Gastroesophageal sphincter (tissue), 4 donors: ENCODE measurements at regions not wholly inside any gene's neighbourhood (a gene's known extent, or its start where the extent isn't known, plus 50 kb on each side); places are given as distances from the start of the nearest gene placed in this dataset.
"Not testable (repeated sequence)": the region's sequence is repeated elsewhere in the genome, so short reads cannot be mapped to it uniquely, and the experiment has no call there.

Source experiments
- ATAC-seq: fragments of 150-250 bp; one replicate; pipeline ENCODE4 v1.9.1; 2016; ENCODE audit warnings: mild to moderate bottlenecking, moderate library complexity
- H3K27ac ChIP-seq, 4 donors: fragments of 200-600 bp; sonication (generic) in 3 of 4; 1 replicate in 3 of 4; 2 replicates in 1 of 4; pipeline ENCODE4 v1.5.1; 2016 to 2019
- H3K27me3 ChIP-seq: fragments of 200-600 bp; sonication (generic); one replicate; pipeline ENCODE4 v1.5.1; 2019
- H3K36me3 ChIP-seq, 2 donors: fragments of 200-600 bp; sonication (generic); one replicate each; pipeline ENCODE4 v1.5.1; 2019; ENCODE audit warnings: control low read depth in 1 of 2
- H3K4me1 ChIP-seq, 3 donors: fragments of 200-600 bp; sonication (generic); 1 replicate in 2 of 3; 2 replicates in 1 of 3; pipeline ENCODE4 v1.5.1; 2016 to 2019; ENCODE audit warnings: control low read depth in 2 of 3
- H3K4me3 ChIP-seq, 2 donors: fragments of 200-600 bp; sonication (generic); one replicate each; pipeline ENCODE4 v1.5.1; 2019; ENCODE audit warnings: mild to moderate bottlenecking in 1 of 2, moderate library complexity in 1 of 2
- H3K9me3 ChIP-seq, 3 donors: fragments of 200-600 bp; sonication (generic); one replicate each; pipeline ENCODE4 v1.5.1; 2017 to 2019; ENCODE audit warnings: control low read depth in 2 of 3
- CTCF ChIP-seq, 4 experiments: fragments of 200-600 bp in 2 of 4; fragments of 450-650 bp in 2 of 4; sonication (generic) in 1 of 4; IDR thresholded peaks; one replicate each; pipeline ENCODE4 v1.5.1; 2017 to 2019; ENCODE audit warnings: antibody characterized with exemption in 4 of 4, mild to moderate bottlenecking in 2 of 4, moderate library complexity in 2 of 4
- EP300 ChIP-seq: sonication (generic); formaldehyde crosslinking; IDR thresholded peaks from one replicate; pipeline ENCODE4 v1.6.1; 2017; ENCODE audit warnings: antibody characterized with exemption, mild to moderate bottlenecking
- POLR2A ChIP-seq, 2 donors: fragments of 450-650 bp; IDR thresholded peaks; one replicate each; pipeline ENCODE4 v1.6.1; 2017; ENCODE audit warnings: antibody characterized with exemption in 2 of 2, mild to moderate bottlenecking in 2 of 2, moderate library complexity in 1 of 2
- POLR2AphosphoS5 ChIP-seq: sonication (generic); formaldehyde crosslinking; IDR thresholded peaks from one replicate; pipeline ENCODE4 v1.6.1; 2017; ENCODE audit warnings: antibody characterized with exemption
- WGBS, 2 donors: methylation state at CpG; one replicate each; pipeline ENCODE4 v1.1.5; 2018; ENCODE audit warnings: low coverage in 1 of 2; 5-methylcytosine and 5-hydroxymethylcytosine counted together

GRCh38 chr5:82952326-82952725 lies 124.9 kb downstream of the TMEM167A start:
- no peaks in the 10 kb centered on the region for H3K4me1 ChIP-seq
- ATAC-seq = no peak
- no peak overlapping the region for H3K27ac ChIP-seq
- H3K27me3 ChIP-seq = no peaks in the 10 kb centered on the region
- TF ChIP-seq POLR2AphosphoS5 = no peak
- no peak for TF ChIP-seq EP300
- no peak for TF ChIP-seq CTCF (IDR thresholded peaks at IDR 0.05)
- TF ChIP-seq POLR2A (IDR thresholded peaks at IDR 0.05) = no peak
- 88% methylated on average over 1 of the region's 1 CpG; no CpG with 5 or more reads in 1 of the 2 donors for WGBS, 2 donors
- H3K36me3 ChIP-seq = no peaks in the 10 kb centered on the region
- H3K9me3 ChIP-seq = peaks cover 0 to 10% (median 0%) of the 10 kb centered on the region in 3 donors
- H3K4me3 ChIP-seq = no peak overlapping the region

GRCh38 chr5:82944267-82944666 lies 132.9 kb downstream of the TMEM167A start:
- H3K27me3 ChIP-seq, H3K9me3 ChIP-seq, H3K4me3 ChIP-seq, ATAC-seq, H3K27ac ChIP-seq, H3K36me3 ChIP-seq, H3K4me1 ChIP-seq: not testable (repeated sequence)
- 89 to 96% methylated on average over 3 to 4 of the region's 8 CpGs for WGBS, 2 donors

- WGBS, 2 donors = 42 to 71% methylated on average over 1 of the region's 1 CpG
- TF ChIP-seq EP300 = no peak
- no peak for TF ChIP-seq POLR2AphosphoS5
- no peak for TF ChIP-seq POLR2A (IDR thresholded peaks at IDR 0.05)
- no peak for TF ChIP-seq CTCF (IDR thresholded peaks at IDR 0.05)
These were observed 134.9 kb downstream of the TMEM167A start for GRCh38 chr5:82942083-82942881.

GRCh38 chr5:82938901-82939725 lies 138.1 kb downstream of the TMEM167A start:
- no peak for ATAC-seq
- Histone ChIP-seq H3K27me3 (no peaks in the 10 kb centered on the region), H3K9me3 (no peaks in the 10 kb centered on the region), H3K27ac (no peak overlapping the region), H3K4me1 (no peaks in the 10 kb centered on the region), H3K36me3 (no peaks in the 10 kb centered on the region), H3K4me3 (no peak overlapping the region)
- TF ChIP-seq POLR2AphosphoS5 (no peak), EP300 (no peak), POLR2A (IDR thresholded peaks at IDR 0.05) (no peak), CTCF (IDR thresholded peaks at IDR 0.05) (no peak)
- 69 to 83% methylated on average over 4 of the region's 4 CpGs for WGBS, 2 donors

More at GRCh38 chr5:82942083-82942881, 134.9 kb downstream of the TMEM167A start:
- H3K4me3 ChIP-seq = no peak overlapping the region
- no peak overlapping the region for H3K27ac ChIP-seq
- H3K36me3 ChIP-seq = no peaks in the 10 kb centered on the region
- no peaks in the 10 kb centered on the region for H3K4me1 ChIP-seq
- no peak for ATAC-seq
- H3K9me3 ChIP-seq = no peaks in the 10 kb centered on the region
- H3K27me3 ChIP-seq = no peaks in the 10 kb centered on the region

GRCh38 chr5:82932473-82933220 lies 144.5 kb downstream of the TMEM167A start:
- H3K4me1 ChIP-seq, H3K27ac ChIP-seq, ATAC-seq, H3K27me3 ChIP-seq, H3K36me3 ChIP-seq, H3K4me3 ChIP-seq, H3K9me3 ChIP-seq: not testable (repeated sequence)
- WGBS, 2 donors = 77 to 94% methylated on average over 5 to 6 of the region's 28 CpGs
